HG03378 (cell line): ENCODE measurements at regions not wholly inside any gene's neighbourhood (a gene's known extent, or its start where the extent isn't known, plus 50 kb on each side); places are given as distances from the start of the nearest gene placed in this dataset.
"Not testable (repeated sequence)": the region's sequence is repeated elsewhere in the genome, so short reads cannot be mapped to it uniquely, and the experiment has no call there.

Experiments
- ATAC-seq: cut with Tn5 transposase; IDR thresholded peaks from one replicate; pipeline ENCODE4 v1.9.1; 2021; ENCODE audit warnings: mild to moderate bottlenecking, moderate library complexity; ENCODE audit not compliant: unreplicated experiment

GRCh38 chr6:93183531-93183972 lies 235.8 kb downstream of the EPHA7 start:
- no peak for ATAC-seq

DNA sequence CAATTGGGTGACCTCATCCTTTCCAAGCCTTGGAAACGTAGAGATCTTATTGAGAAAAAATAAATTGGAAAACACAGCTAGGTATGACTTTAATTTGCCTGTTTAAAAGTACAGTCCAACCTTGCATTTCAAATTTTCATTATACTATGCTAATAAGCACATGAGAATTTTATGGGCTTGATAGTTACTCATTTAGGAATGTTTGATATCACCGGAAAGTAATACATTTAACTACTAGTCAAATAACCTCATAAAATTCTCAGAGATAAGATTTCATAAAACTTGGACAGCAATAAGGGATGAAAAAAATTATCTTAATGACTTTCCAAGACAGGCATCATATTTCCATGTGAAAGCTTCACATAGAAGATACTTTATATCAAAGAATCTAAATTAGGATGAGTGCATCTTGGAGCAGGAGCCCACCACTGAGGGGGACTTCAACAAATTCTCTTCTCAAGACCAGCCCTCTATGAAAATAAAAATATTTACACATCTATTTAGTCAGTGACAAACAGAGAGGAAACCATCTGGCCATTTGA lies 236.3 kb downstream of the EPHA7 start:
- no peak for ATAC-seq

DNA sequence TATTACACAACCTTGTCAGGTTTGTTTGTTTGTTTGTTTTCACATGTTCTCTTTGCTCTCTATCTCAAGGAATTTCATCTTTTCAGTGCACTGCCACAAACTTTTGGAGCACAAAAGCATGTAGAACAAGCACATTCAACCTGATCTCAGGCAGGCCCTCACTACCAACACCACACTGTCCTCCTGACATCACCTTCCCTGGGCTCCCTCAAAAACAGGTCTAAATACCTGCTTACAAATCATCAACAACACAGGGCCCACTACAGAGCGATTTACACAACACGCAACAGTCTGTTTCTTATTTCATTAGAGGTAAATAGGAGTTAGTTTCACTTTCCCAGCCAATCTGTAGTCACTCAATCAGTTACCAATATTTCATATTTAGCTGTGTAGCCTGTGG lies 241.4 kb downstream of the EPHA7 start:
- no peak for ATAC-seq

DNA sequence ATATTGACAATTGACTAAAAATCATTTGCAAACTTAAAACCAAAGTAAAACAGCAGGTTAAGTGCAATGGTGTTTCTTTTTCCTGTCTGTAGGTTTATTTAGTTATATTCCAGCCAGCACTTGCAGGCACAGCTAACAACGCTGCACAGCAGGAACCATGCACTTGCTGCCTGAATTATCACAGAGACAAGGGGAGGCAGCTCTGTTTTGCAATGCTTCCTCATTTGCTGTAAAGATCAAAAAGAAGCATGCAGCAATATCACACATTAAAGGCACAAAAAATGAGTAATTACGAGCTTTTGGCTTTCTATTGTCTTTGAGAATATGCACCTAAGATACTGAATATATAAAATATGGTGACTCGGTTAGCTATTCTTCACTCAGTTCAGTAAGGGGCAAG lies 241.9 kb downstream of the EPHA7 start:
- no peak for ATAC-seq

DNA sequence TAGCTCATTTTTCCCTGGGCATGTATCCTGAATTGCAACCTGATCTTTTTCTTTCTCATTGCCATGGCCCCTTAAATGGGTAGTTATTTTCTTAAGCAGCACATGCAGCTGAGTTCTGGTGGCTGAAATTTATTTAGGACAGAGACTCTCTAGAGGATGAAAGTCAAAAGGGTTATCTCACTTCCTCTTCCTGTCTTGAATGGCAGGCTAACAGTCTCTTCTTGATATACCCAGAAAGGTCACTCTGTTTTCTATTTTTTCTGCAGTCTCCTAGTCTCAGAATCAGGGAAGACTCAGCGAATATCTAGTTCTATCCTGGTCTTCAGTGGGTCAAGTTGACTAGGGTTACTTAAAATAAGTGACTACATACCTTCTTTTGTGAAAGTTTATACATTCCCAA lies 243.3 kb downstream of the EPHA7 start:
- peak; percentile 70 for ATAC-seq

- not testable (repeated sequence) for ATAC-seq
These were observed 245.8 kb downstream of the EPHA7 start for GRCh38 chr6:93173573-93173972.

DNA sequence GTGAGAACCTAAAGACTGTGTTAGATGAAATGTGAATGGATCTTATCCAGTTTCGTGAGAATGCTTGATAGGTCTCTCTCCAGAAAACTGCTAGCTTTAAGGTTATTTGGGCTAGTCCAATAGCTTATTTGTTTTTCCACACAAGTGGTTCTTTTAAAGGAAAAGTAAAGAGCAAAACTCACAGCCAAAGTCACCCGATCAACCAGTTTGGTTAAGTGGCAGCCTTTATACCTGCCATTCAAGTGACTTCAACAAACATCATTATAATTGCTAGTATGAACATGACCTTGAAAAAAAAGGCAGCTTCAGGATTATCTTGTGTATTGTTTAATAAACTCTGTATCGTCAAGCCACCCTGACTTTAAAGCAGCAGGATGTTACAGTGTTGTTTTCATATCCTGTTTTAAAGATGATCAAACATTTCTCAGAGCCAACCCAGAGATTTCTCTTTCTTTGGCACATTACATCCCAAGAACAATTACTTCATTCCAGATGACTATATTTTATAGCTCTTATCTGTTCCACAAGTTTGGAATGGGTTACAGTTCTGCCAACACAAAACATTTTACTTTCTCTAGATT lies 253.4 kb downstream of the EPHA7 start:
- no peak for ATAC-seq

DNA sequence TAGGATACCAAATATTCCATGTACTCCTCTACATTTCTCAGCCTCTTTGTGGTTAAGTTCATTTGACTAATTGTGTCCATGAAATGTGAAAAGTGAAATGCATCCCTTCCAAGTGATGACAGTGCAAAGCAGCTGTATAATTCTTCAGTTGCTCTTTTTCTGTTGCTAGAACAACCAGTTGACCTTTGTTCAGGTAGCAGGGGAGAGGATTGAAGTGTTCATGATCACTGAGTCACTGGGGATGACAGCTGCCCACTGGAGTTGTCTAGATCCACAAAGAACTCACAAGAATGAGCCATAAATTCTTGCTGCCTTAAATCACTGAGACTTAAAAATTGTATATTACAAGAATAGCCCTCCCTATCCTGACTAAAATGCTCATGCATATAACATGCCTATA lies 254.6 kb downstream of the EPHA7 start:
- ATAC-seq: no peak

- no peak for ATAC-seq
These were observed 256.2 kb downstream of the EPHA7 start for GRCh38 chr6:93163146-93163545.

DNA sequence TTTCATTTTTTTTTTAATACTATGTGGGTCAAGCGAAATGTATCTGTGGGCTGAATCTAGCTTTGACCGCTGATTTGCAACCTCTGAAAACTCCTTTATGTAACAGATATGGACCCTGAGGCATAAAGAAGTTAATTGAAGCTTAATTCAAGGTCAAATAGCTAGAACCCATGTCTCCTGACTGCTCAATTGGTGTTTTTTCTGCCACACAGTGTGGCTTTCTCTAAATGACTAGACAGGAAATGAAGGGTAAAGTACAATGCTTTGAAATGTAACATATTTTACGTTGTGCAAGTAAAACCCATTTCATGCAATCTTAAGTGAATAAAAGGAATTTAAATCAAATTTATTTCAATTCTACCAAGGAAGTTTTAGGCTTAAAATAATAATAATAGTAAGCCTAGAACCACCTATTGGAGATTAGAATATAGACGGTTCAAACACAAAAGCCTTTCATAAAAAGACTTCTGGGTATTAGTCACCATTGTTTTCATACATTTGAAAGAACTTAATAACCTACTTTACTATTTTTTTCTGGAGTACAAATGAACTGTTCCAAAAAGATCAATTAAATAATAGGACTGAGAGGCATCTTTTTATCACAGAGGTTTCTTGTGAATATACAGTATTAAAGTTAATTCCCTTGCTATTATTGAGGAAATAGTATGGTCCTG lies 279.8 kb downstream of the EPHA7 start:
- peak; percentile 59 for ATAC-seq

GRCh38 chr6:93136111-93136510 lies 283.2 kb downstream of the EPHA7 start:
- ATAC-seq: no peak

DNA sequence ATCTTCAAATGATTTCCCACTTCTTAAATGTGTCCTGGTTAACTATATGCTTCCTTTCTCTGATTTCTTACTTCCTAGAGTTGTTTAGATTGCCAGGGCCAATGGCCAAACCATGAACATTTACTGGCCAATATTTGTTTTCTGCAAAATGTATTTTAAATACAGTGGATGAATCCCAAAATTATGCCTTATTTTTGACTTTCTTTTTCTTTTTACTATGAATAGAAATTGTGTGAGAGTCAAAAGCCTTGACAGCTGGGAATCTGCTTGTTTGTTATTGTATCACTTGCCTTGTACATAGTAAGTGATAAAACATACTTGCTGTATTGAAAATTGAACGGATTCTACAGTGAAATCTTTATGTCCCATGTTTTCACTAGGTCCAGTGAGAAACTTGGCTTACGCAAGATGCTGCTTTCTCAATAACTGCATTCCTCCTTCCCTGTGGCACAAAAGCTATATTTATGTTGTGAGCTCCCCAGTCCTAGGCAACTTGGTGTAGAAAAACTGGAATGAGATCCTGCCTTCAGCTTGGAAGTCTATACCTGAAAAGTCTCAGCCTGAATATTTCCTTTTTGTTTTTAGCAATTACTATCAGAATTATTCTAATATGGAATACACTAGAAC lies 295.2 kb downstream of the EPHA7 start:
- ATAC-seq: no peak

- no peak for ATAC-seq
These were observed 295.8 kb downstream of the EPHA7 start for GRCh38 chr6:93123585-93123984.

- no peak for ATAC-seq
These were observed 299.1 kb downstream of the EPHA7 start for GRCh38 chr6:93120154-93120742.

GRCh38 chr6:93105907-93106306 lies 313.5 kb downstream of the EPHA7 start:
- ATAC-seq: no peak

GRCh38 chr6:93105017-93105416 lies 314.3 kb downstream of the EPHA7 start:
- ATAC-seq: no peak

GRCh38 chr6:93104195-93104817 lies 315.1 kb downstream of the EPHA7 start:
- no peak for ATAC-seq

- no peak for ATAC-seq
These were observed 330.5 kb downstream of the EPHA7 start for GRCh38 chr6:93088621-93089501.

DNA sequence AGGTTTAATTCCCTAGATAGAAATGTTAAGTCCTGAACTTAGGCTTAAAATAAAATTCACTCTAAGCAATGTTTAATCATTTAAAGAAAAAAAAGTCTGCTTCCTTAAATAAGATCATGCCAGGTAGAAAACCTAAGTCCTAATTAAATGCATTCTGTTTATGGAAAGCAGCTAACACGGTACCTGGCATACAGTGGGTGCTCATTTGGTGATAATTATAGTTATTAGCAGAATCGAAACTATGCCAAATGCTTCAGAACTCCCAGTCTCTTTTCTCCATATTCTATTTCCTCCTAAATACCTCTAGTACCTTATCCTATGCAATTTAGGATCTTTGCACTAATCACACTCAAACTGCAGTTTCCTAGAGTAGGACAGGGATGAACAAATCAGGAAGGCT lies 331.8 kb downstream of the EPHA7 start:
- ATAC-seq: no peak

DNA sequence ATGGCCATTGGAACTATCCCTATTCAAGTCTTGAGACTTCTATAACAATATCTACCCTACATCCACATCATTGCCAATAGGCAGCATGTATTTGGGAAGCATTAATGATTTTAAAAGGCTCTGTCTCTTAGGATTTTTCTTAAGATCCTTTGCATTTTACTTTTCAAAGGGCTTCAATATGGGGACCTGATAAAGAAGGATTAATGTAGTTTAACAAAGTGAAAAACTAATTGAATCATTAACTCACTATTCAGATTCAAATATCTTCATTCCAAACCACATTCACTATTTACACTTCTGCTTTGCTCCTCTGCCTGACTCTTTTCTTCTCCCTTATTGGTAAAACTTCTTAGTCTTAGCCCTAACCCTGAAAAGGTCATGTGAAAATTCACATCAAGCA lies 333.0 kb downstream of the EPHA7 start:
- ATAC-seq: no peak
